T-helper 2 cell treated with Interferon-gamma antibody and Interleukin-4, amounts not matched to agents 100 ng/mL and 5 ng/mL, for 36 hours (primary cell): ENCODE measurements at regions not wholly inside any gene's neighbourhood (a gene's known extent, or its start where the extent isn't known, plus 50 kb on each side); places are given as distances from the start of the nearest gene placed in this dataset.

Experiments used
- intact Hi-C: fragments of 100-400 bp; cut with micrococcal nuclease; formaldehyde crosslinking; loops from one replicate; pipeline ENCODE4 v1.15.1; 2023

DNA sequence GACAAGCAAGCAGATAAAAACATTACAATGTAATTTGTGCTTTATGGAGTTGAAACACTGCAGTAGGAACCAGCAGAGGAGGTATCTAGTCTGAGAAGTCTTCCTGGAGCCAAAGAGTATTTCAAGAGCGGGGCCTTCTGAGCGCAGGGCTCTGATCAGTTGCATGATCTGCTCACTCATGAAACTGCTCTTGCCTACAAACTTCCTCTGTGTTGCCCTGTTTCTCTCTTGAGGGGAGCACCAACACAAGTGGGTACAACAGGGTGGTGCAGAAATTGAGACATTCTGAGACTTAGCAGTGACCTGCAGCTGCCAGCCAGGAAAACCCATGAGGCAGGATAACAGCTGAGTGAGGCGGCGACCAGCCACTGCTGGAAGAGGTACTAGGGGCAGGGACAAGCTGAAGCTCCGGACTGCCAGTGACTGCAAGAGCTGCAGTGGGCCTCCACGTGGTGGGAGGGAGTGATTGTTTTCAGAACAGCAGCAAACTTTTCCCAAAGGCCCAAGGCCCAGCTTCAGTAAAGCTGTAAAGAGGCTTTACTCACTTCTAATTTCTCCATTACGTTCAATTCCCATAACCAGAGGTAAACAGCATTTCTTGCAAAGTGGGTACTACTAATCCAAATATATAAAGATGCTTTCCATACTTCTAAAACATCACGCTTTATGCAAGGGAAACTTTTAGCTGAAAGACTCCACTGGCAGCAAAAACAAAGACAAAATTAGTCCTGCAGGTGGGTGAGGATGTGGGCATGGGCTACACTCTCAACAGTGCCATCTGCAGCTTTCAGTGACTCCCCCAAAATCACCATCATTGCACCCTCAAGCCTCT lies 69.0 kb upstream of the LPP start:
- intact Hi-C loops = no loop called here

DNA sequence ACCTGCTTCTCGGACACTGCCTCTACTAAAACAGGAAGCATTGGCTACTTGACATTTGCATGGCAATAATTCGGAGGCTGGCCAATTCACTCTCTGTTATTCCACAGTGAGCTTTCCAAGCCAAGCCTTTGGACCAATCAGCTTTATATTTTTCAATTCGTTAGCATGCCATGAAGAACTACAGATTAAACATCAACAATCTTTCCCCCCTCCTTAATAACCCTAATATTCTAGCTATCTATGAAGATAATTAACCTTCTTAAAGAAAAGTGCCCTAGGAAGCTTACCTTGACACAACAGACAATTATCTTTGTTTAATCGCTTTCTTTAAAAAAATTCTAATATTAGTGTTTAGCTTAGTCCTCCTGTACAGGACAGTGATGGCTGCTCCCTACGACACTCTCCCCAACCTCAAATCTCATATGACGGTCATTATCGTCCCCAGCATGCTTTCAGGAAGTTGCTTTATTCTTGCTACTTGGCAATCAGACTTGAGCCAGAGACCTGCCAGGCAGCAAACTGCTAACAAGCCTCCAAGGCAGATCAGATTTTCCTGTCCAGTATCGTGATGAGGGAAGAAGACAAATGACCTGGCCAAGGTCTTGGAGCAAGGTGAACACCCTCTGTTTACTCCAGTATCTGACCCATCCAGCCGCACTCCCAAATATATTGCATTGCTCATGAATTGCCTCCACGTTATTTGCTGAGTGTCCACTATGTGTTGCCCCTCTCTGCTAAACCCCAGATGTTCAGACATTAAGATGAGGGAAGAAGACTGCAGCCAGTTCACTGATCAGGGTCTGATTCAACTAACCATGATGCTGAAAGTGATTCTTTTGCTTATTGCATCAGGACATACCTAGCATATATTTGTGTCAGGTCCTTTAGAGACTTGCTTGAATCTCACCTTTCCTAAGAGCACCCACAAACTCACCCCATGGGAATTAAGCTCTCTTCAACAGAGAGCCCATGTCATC lies 68.1 kb upstream of the LPP start:
- intact Hi-C loops = no loop called here

DNA sequence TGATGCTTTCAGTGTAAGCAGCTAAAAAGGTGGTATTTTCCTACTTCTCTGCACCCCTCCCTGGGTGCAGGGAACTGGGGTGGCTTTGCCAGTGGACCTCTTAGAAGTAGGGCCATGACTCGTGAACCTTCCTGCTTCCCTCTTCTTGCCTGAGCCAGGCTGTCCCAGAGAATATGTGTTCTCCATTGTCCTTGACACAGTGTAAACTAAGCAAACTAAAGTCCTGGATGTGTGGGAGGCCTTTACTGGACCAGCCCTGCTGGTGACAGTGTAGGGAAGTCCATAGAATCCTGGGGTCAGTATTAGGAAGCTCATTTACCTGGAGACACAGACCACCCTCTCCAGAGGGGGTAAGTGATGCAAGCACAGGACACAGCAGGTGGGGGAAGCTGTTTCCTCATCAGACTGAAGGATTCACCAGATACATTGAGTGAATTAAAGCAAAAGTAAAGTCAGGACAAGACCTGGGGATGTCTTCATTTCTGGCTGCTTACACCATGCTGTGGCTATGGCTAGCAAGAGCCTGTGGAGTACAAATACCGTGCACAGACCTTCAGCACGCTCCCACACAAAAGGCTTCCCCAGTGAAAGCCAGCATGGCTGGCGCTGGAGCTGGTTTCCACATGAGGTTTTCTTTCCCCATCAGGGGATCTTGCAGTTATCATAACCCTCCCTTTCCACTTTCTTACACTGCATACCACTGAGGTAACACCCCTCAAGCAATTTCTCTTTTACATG lies 64.8 kb upstream of the LPP start:
- intact Hi-C loops = no loop called here

DNA sequence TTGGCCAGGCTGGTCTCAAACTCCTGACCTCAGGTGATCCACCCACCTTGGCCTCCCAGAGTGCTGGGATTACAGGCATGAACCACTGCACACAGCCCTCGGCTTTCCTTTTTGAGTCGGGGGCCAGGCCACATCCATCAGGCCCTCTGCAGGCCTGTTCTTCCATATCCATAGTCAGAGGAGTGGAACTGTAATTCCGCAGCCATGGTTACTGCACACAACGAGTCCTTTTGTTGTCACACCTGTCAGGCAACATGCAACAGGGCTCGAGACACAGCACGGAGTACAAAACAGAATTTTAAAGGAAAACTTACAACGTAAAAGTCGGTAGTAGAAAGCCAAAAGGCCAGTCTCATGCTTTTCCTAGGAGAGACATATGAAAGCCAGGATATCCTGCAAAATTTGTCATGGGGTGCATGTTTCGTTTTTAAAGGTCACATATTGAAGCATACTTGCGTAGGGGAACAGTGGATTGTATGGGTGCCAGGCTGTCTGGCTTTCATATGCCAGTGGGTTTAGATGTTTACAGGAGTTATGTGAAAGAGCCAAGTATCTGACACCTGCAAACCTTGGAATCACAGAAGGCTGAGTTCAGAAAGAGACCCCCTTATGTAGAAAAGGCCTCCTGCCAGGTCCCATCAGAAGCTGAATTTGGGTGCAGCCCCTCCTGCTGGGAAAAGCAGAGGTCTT lies 63.2 kb upstream of the LPP start:
- intact Hi-C loops = no loop called here

DNA sequence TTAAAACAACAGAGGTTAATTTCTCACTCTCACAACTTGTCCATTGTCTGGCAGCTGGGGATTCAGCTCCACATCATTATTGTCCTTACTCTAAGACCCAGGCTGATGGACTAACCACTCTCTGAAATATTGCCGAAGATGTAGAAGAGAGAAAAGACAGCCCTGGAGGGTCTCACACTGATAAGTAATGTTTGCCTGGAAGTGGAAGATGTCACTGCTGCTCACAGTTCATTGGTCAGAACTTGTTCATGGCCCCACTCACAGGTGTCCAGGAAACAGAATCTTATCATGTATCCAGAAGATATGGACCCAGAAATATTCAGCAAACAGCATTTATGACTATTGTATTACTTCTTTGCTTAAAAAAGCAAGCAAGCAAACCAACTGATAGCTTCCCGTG lies 62.2 kb upstream of the LPP start:
- intact Hi-C loops = no loop called here

DNA sequence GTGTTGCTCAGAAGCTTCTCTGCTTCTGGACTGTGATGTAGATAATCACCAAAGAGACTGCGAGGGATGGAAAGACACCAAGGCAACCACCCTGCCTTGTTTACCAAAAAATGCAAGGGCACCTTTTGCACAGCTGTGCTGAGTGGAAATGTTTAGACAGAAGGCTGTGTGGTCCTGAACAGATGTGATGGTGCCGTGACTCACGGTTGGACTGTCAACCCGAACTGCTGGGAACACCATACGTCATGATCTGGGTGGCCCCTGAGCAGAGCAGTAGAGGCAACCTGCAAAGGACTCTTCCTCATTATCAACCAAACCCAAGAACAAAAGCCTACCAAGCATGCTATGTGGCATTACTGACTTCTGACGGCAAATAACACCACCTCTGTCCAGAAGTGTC lies 61.3 kb upstream of the LPP start:
- intact Hi-C loops = no loop called here

DNA sequence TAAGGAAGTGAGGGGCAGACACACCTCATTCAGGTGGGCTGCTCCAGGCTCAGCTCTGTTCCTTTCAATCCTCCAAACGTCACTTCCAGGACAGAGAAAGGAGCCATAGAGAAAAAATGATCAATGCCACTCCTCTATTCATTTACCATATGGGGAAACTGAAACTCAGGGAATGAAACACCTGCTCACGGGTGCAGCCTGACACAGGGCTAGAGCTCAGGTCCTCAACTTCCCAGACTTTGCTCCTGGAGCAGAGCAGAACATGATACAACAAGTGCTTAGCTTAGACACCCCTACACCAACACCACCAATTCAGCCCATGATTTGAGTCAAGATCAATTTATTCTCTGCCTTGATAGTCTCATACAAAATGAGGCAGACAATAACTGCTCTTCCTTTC lies 58.5 kb upstream of the LPP start:
- intact Hi-C loops = no loop called here

DNA sequence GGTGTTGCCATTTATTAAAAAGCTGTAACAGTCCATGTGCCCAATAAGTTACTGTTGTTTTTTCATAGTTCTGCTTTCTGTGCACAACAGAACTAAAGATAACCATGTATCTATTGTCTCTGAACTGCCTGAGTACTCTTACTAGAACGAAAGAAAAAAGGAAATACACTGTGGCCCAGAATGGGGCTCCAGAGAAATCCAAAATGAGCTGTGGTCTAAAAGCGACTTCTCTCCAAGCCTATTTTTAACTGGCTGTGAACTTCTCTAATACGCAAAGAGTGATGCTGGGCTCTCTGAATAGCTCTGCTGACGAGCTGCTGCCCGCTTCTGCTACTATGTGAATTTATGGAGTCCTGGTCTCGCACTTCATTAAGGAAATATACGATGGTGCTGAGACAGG lies 56.2 kb upstream of the LPP start:
- intact Hi-C loops = no loop called here

DNA sequence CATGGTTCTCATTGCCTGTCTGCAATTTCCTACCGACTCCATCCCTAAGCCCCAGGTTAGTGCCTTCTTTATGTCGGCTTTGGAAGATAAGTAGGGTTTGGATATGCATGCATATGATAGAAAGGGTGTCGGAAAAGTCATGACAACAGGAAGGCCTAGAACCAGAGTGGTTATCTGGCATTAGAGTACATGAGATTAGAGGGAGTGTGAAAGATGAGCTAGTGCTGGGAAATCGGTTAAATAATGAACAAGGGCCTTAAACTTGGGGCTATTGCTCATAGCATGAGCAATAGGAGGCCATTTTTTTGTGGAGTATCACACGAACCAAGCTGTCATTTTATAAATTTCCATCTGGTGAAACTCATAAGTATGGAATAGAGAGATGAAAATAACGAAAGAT lies 54.0 kb upstream of the LPP start:
- intact Hi-C loops = no loop called here

DNA sequence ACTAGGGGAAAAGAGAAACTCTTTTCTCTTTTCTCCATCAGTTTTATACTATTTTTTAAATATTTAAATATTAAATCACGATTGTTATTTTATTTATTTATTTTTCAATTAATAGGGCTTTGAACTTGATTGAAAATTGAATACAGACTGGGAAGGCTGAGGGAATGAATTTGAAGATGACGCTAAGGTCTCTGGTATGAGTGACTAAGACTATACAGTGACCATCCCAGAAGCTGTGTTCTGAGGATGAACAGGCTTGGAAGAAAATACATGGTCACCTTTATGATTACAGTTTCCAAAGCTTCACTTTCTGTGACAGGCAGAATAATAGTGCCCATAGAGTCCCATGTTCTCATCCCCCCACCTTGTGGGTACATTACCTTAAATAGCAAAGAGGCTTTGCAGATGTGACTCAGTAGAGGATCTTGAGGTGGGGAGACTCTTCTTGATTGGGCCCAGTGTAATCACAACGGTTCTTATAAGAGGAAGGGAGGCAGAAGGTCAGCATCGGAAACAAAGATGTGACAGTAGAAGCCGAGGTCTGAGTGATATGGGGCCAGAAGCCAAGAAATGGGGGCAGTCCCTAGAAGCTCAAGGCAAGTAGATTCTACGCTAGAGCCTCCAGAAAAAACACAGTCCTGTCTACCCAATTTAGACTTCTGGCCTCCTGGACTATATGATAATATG lies 51.0 kb upstream of the LPP start:
- intact Hi-C loops = no loop called here

DNA sequence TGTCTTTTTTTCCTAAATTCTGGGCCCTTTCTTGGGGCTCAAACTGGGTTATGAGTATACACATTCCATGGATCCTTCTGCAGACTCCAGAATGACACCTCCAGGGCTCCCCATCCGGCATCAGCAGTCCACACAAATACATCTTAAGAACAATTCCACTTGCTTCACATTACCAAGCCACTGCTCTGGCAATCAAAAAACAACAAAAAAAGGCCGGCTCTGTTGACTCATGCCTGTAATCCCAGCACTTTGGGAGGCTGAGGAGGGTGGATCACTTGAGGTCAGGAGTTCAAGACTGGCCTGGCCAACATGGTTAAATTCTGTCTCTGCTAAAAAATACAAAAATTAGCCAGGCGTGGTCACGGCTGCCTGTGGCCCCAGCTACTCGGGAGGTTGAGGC lies 49.9 kb upstream of the LPP start:
- intact Hi-C loops = no loop called here
